ENCODE measurements at regions not wholly inside any gene's neighbourhood (a gene's known extent, or its start where the extent isn't known, plus 50 kb on each side); places are given as distances from the start of the nearest gene placed in this dataset.
"Not testable (repeated sequence)": the region's sequence is repeated elsewhere in the genome, so short reads cannot be mapped to it uniquely, and the experiment has no call there.

DNA sequence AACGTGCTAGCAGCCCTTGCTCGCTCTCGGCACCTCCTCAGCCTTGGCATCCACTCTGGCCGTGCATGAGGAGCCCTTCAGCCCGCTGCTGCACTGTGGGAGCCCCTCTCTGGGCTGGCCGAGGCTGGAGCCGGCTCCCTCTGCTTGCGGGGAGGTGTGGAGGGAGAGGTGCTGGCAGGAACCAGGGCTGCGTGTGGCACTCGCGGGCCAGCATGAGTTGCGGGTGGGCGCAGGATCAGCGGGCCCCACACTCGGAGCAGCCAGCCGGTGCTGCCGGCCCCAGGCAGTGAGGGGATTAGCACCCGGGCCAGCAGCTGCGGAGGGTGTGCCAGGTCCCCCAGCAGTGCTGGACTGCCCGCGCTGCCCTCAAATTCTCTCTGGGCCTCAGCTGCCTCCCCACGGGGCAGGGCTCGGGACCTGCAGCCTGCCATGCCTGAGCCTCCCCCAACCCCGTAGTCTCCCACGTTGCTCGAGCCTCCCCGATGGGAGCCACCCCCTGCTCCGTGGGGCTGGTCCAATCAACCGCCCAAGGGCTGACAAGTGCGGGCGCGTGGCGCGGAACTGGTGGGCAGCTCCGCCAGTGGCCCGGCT lies 1743.4 kb upstream of the CELF4 start:
- H2AFZ ChIP-seq (ENCODE audit: low read depth, low read length); H3K4me3 Mint-ChIP-seq (ENCODE audit: unreplicated experiment); H3K79me2 ChIP-seq (ENCODE audit: insufficient read depth, low read length); H3K4me2 ChIP-seq (ENCODE audit: low read length); H3K27ac ChIP-seq (ENCODE audit: low read depth, low read length); H3K4me3 ChIP-seq (ENCODE audit: insufficient read depth, low read depth, low read length); H3K27ac Mint-ChIP-seq (ENCODE audit: unreplicated experiment); H3K9me3 Mint-ChIP-seq (ENCODE audit: unreplicated experiment); H3K36me3 ChIP-seq (ENCODE audit: insufficient read depth, low read length); H3K27me3 Mint-ChIP-seq (ENCODE audit: low read depth, unreplicated experiment); DNase-seq (ENCODE audit: low read depth); H3K4me1 Mint-ChIP-seq (ENCODE audit: low read depth, unreplicated experiment); H3K4me1 ChIP-seq (ENCODE audit: insufficient read depth, low read length); H3K9ac ChIP-seq (ENCODE audit: low read length); H3K9me3 ChIP-seq (ENCODE audit: insufficient read depth, low read depth, low read length); FAIRE-seq; H3K27me3 ChIP-seq (ENCODE audit: insufficient read depth, low read length); H3K36me3 Mint-ChIP-seq (ENCODE audit: low read depth, unreplicated experiment); H4K20me1 ChIP-seq (ENCODE audit: insufficient read depth, low read length): not testable (repeated sequence)

DNA sequence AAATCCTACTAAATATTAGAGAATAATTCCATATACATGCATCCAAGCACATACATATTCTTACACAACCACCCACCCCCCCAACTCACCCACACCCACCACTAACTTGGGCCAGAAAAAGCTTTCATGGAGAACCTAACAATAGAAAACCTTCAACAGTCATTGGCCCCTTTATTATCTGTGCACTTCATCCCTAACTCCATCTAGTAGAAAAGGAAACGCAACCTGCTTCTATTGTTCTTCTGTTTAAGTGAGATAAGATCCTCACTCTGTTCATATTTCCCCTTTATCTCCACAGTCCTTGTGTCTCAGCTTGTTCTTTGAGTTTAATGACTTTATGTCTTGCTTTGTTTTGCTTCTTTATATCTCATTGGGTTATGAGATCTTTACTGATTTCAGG lies 1740.2 kb upstream of the CELF4 start:
- Histone ChIP-seq H2AFZ (ENCODE audit: low read depth, low read length) (no peak overlapping the region), H3K36me3 (ENCODE audit: insufficient read depth, low read length) (no peaks in the 10 kb centered on the region), H3K9me3 (ENCODE audit: insufficient read depth, low read depth, low read length) (no peaks in the 10 kb centered on the region), H3K4me1 (ENCODE audit: insufficient read depth, low read length) (no peaks in the 10 kb centered on the region), H3K4me2 (ENCODE audit: low read length) (no peak overlapping the region), H3K27me3 (ENCODE audit: insufficient read depth, low read length) (no peaks in the 10 kb centered on the region), H3K4me3 (ENCODE audit: insufficient read depth, low read depth, low read length) (no peak overlapping the region), H3K27ac (ENCODE audit: low read depth, low read length) (no peak overlapping the region), H3K9ac (ENCODE audit: low read length) (no peak overlapping the region), H3K79me2 (ENCODE audit: insufficient read depth, low read length) (no peaks in the 10 kb centered on the region), H4K20me1 (ENCODE audit: insufficient read depth, low read length) (no peaks in the 10 kb centered on the region)
- Mint-ChIP-seq H3K9me3 (ENCODE audit: unreplicated experiment) (peaks cover 2% of the 10 kb centered on the region), H3K27ac (ENCODE audit: unreplicated experiment) (no peak overlapping the region), H3K27me3 (ENCODE audit: low read depth, unreplicated experiment) (no peaks in the 10 kb centered on the region), H3K4me3 (ENCODE audit: unreplicated experiment) (no peak overlapping the region), H3K4me1 (ENCODE audit: low read depth, unreplicated experiment) (no peaks in the 10 kb centered on the region), H3K36me3 (ENCODE audit: low read depth, unreplicated experiment) (no peaks in the 10 kb centered on the region)
- DNase-seq (ENCODE audit: low read depth) (no peak), FAIRE-seq (no peak)
- no peak for TF ChIP-seq EZH2 (IDR thresholded peaks at IDR 0.05; ENCODE audit: insufficient read depth, low read length)
- TF ChIP-seq, protein P1, sequence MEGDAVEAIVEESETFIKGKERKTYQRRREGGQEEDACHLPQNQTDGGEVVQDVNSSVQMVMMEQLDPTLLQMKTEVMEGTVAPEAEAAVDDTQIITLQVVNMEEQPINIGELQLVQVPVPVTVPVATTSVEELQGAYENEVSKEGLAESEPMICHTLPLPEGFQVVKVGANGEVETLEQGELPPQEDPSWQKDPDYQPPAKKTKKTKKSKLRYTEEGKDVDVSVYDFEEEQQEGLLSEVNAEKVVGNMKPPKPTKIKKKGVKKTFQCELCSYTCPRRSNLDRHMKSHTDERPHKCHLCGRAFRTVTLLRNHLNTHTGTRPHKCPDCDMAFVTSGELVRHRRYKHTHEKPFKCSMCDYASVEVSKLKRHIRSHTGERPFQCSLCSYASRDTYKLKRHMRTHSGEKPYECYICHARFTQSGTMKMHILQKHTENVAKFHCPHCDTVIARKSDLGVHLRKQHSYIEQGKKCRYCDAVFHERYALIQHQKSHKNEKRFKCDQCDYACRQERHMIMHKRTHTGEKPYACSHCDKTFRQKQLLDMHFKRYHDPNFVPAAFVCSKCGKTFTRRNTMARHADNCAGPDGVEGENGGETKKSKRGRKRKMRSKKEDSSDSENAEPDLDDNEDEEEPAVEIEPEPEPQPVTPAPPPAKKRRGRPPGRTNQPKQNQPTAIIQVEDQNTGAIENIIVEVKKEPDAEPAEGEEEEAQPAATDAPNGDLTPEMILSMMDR (IDR thresholded peaks at IDR 0.05; ENCODE audit: insufficient read depth, low read depth, low read length), result no peak

DNA sequence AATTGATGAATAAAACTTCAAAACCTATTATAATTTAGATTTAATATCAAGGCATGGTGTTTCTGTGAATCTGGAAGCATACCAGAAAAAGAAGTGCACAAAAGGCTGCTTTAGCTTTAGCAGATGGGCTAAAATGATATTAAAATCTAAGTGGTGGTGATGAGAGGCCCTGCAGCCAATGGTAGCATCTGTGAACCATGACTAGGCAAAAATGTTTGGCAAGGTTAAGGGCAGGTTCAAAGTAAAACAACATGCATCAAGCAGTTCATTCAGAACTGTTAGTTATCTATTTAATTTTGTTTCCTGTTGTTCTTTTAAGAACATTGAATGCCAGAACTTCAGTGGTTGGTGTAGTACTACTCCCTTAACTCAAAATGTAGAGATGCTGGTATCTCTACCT lies 1736.9 kb upstream of the CELF4 start:
- Histone ChIP-seq H3K79me2 (ENCODE audit: insufficient read depth, low read length) (no peaks in the 10 kb centered on the region), H3K4me1 (ENCODE audit: insufficient read depth, low read length) (no peaks in the 10 kb centered on the region), H3K36me3 (ENCODE audit: insufficient read depth, low read length) (no peaks in the 10 kb centered on the region), H4K20me1 (ENCODE audit: insufficient read depth, low read length) (no peaks in the 10 kb centered on the region), H3K9me3 (ENCODE audit: insufficient read depth, low read depth, low read length) (no peaks in the 10 kb centered on the region), H2AFZ (ENCODE audit: low read depth, low read length) (no peak overlapping the region), H3K4me2 (ENCODE audit: low read length) (no peak overlapping the region), H3K27ac (ENCODE audit: low read depth, low read length) (no peak overlapping the region), H3K4me3 (ENCODE audit: insufficient read depth, low read depth, low read length) (no peak overlapping the region), H3K9ac (ENCODE audit: low read length) (no peak overlapping the region), H3K27me3 (ENCODE audit: insufficient read depth, low read length) (no peaks in the 10 kb centered on the region)
- Mint-ChIP-seq H3K4me1 (ENCODE audit: low read depth, unreplicated experiment) (no peaks in the 10 kb centered on the region), H3K9me3 (ENCODE audit: unreplicated experiment) (no peaks in the 10 kb centered on the region), H3K36me3 (ENCODE audit: low read depth, unreplicated experiment) (no peaks in the 10 kb centered on the region), H3K27ac (ENCODE audit: unreplicated experiment) (no peak overlapping the region), H3K27me3 (ENCODE audit: low read depth, unreplicated experiment) (no peaks in the 10 kb centered on the region), H3K4me3 (ENCODE audit: unreplicated experiment) (no peak overlapping the region)
- no peak for DNase-seq (ENCODE audit: low read depth)
- FAIRE-seq, result no peak
- TF ChIP-seq EZH2 (IDR thresholded peaks at IDR 0.05; ENCODE audit: insufficient read depth, low read length), result no peak
- TF ChIP-seq, protein P1 (IDR thresholded peaks at IDR 0.05; ENCODE audit: insufficient read depth, low read depth, low read length), result no peak
